ENCODE measurements at regions not wholly inside any gene's neighbourhood (a gene's known extent, or its start where the extent isn't known, plus 50 kb on each side); places are given as distances from the start of the nearest gene placed in this dataset.
A peak's percentile ranks its signal among the peaks of the same experiment; 100 is the strongest.
"Not testable (repeated sequence)": the region's sequence is repeated elsewhere in the genome, so short reads cannot be mapped to it uniquely, and the experiment has no call there.

- 82% methylated on average over 9 of the region's 9 CpGs for WGBS (ENCODE audit: insufficient coverage)
- no peaks in the 10 kb centered on the region for H3K9me3 ChIP-seq (replicated peaks; ENCODE audit: control insufficient read depth, low read depth, low read length)
- H3K27ac ChIP-seq (ENCODE audit: low read length): no peak overlapping the region
- H3K4me3 ChIP-seq (ENCODE audit: low read length): no peak overlapping the region
- no peaks in the 10 kb centered on the region for H3K36me3 ChIP-seq (ENCODE audit: control insufficient read depth, insufficient read depth, low read length)
- H3K27me3 ChIP-seq (ENCODE audit: control insufficient read depth, insufficient read depth, low read length): no peaks in the 10 kb centered on the region
- peaks cover 5% of the 10 kb centered on the region for H3K4me1 ChIP-seq (ENCODE audit: control insufficient read depth, insufficient read depth, low read length)
- DNase-seq: no peak
Measured at GRCh38 chr3:55156851-55157650, 229.2 kb upstream of the LRTM1 start.

GRCh38 chr3:55147856-55148720, 220.2 kb upstream of the LRTM1 start:
- Histone ChIP-seq H3K4me3 (ENCODE audit: low read length) (no peak overlapping the region), H3K9me3 (replicated peaks; ENCODE audit: control insufficient read depth, low read depth, low read length) (no peaks in the 10 kb centered on the region), H3K4me1 (ENCODE audit: control insufficient read depth, insufficient read depth, low read length) (no peaks in the 10 kb centered on the region), H3K36me3 (ENCODE audit: control insufficient read depth, insufficient read depth, low read length) (no peaks in the 10 kb centered on the region), H3K27ac (ENCODE audit: low read length) (no peak overlapping the region), H3K27me3 (ENCODE audit: control insufficient read depth, insufficient read depth, low read length) (no peaks in the 10 kb centered on the region)
- no CpG with 5 or more reads among the region's 9 CpGs for WGBS (ENCODE audit: insufficient coverage)
- no peak for DNase-seq

GRCh38 chr3:55147406-55147805, 219.5 kb upstream of the LRTM1 start:
- Histone ChIP-seq H3K4me3 (ENCODE audit: low read length) (no peak overlapping the region), H3K36me3 (ENCODE audit: control insufficient read depth, insufficient read depth, low read length) (no peaks in the 10 kb centered on the region), H3K4me1 (ENCODE audit: control insufficient read depth, insufficient read depth, low read length) (no peaks in the 10 kb centered on the region), H3K27me3 (ENCODE audit: control insufficient read depth, insufficient read depth, low read length) (no peaks in the 10 kb centered on the region), H3K9me3 (replicated peaks; ENCODE audit: control insufficient read depth, low read depth, low read length) (no peaks in the 10 kb centered on the region), H3K27ac (ENCODE audit: low read length) (no peak overlapping the region)
- WGBS (ENCODE audit: insufficient coverage): 40% methylated on average over 1 of the region's 3 CpGs
- DNase-seq: no peak

- no peaks in the 10 kb centered on the region for H3K9me3 ChIP-seq (replicated peaks; ENCODE audit: control insufficient read depth, low read depth, low read length)
- H3K4me3 ChIP-seq (ENCODE audit: low read length): no peak overlapping the region
- no peaks in the 10 kb centered on the region for H3K4me1 ChIP-seq (ENCODE audit: control insufficient read depth, insufficient read depth, low read length)
- WGBS (ENCODE audit: insufficient coverage): no CpG with 5 or more reads among the region's 4 CpGs
- no peak overlapping the region for H3K27ac ChIP-seq (ENCODE audit: low read length)
- no peaks in the 10 kb centered on the region for H3K27me3 ChIP-seq (ENCODE audit: control insufficient read depth, insufficient read depth, low read length)
- H3K36me3 ChIP-seq (ENCODE audit: control insufficient read depth, insufficient read depth, low read length): no peaks in the 10 kb centered on the region
- no peak for DNase-seq
Measured at GRCh38 chr3:55146216-55146615, 218.4 kb upstream of the LRTM1 start.

- H3K27me3 ChIP-seq (ENCODE audit: control insufficient read depth, insufficient read depth, low read length): no peaks in the 10 kb centered on the region
- peak; percentile 79 for DNase-seq
- WGBS (ENCODE audit: insufficient coverage): 10% methylated on average over 2 of the region's 7 CpGs
Measured at GRCh38 chr3:55144015-55144673, 216.3 kb upstream of the LRTM1 start.

GRCh38 chr3:55143336-55143735, 215.5 kb upstream of the LRTM1 start:
- 50% methylated on average over 2 of the region's 2 CpGs for WGBS (ENCODE audit: insufficient coverage)
- Histone ChIP-seq H3K4me3 (ENCODE audit: low read length) (no peak overlapping the region), H3K27me3 (ENCODE audit: control insufficient read depth, insufficient read depth, low read length) (no peaks in the 10 kb centered on the region), H3K4me1 (ENCODE audit: control insufficient read depth, insufficient read depth, low read length) (no peaks in the 10 kb centered on the region), H3K36me3 (ENCODE audit: control insufficient read depth, insufficient read depth, low read length) (no peaks in the 10 kb centered on the region), H3K9me3 (replicated peaks; ENCODE audit: control insufficient read depth, low read depth, low read length) (no peaks in the 10 kb centered on the region), H3K27ac (ENCODE audit: low read length) (no peak overlapping the region)
- DNase-seq: no peak

More at GRCh38 chr3:55144015-55144673, 216.3 kb upstream of the LRTM1 start:
- no peaks in the 10 kb centered on the region for H3K9me3 ChIP-seq (replicated peaks; ENCODE audit: control insufficient read depth, low read depth, low read length)
- H3K27ac ChIP-seq (ENCODE audit: low read length): no peak overlapping the region
- H3K4me1 ChIP-seq (ENCODE audit: control insufficient read depth, insufficient read depth, low read length): no peaks in the 10 kb centered on the region
- H3K4me3 ChIP-seq (ENCODE audit: low read length): no peak overlapping the region
- no peaks in the 10 kb centered on the region for H3K36me3 ChIP-seq (ENCODE audit: control insufficient read depth, insufficient read depth, low read length)

- not testable (repeated sequence) for H3K27me3 ChIP-seq (ENCODE audit: control insufficient read depth, insufficient read depth, low read length); H3K36me3 ChIP-seq (ENCODE audit: control insufficient read depth, insufficient read depth, low read length); H3K4me3 ChIP-seq (ENCODE audit: low read length); H3K27ac ChIP-seq (ENCODE audit: low read length); H3K9me3 ChIP-seq (replicated peaks; ENCODE audit: control insufficient read depth, low read depth, low read length); DNase-seq; H3K4me1 ChIP-seq (ENCODE audit: control insufficient read depth, insufficient read depth, low read length)
- WGBS (ENCODE audit: insufficient coverage): 94% methylated on average over 23 of the region's 25 CpGs
Measured at GRCh38 chr3:55136291-55136690, 208.4 kb upstream of the LRTM1 start.

GRCh38 chr3:55128225-55128823, 200.5 kb upstream of the LRTM1 start:
- no peaks in the 10 kb centered on the region for H3K27me3 ChIP-seq (ENCODE audit: control insufficient read depth, insufficient read depth, low read length)
- H3K9me3 ChIP-seq (replicated peaks; ENCODE audit: control insufficient read depth, low read depth, low read length): no peaks in the 10 kb centered on the region
- H3K36me3 ChIP-seq (ENCODE audit: control insufficient read depth, insufficient read depth, low read length): no peaks in the 10 kb centered on the region
- 20% methylated on average over 1 of the region's 8 CpGs for WGBS (ENCODE audit: insufficient coverage)
- H3K4me3 ChIP-seq (ENCODE audit: low read length): no peak overlapping the region
- DNase-seq: peak; percentile 46
- H3K4me1 ChIP-seq (ENCODE audit: control insufficient read depth, insufficient read depth, low read length): peaks cover 5% of the 10 kb centered on the region
- no peak overlapping the region for H3K27ac ChIP-seq (ENCODE audit: low read length)

GRCh38 chr3:55127565-55127964, 199.7 kb upstream of the LRTM1 start:
- 54% methylated on average over 4 of the region's 4 CpGs for WGBS (ENCODE audit: insufficient coverage)
- Histone ChIP-seq H3K4me3 (ENCODE audit: low read length) (no peak overlapping the region), H3K9me3 (replicated peaks; ENCODE audit: control insufficient read depth, low read depth, low read length) (no peaks in the 10 kb centered on the region), H3K27ac (ENCODE audit: low read length) (no peak overlapping the region), H3K4me1 (ENCODE audit: control insufficient read depth, insufficient read depth, low read length) (peaks cover 5% of the 10 kb centered on the region), H3K27me3 (ENCODE audit: control insufficient read depth, insufficient read depth, low read length) (no peaks in the 10 kb centered on the region), H3K36me3 (ENCODE audit: control insufficient read depth, insufficient read depth, low read length) (no peaks in the 10 kb centered on the region)
- no peak for DNase-seq

- peaks cover 5% of the 10 kb centered on the region for H3K4me1 ChIP-seq (ENCODE audit: control insufficient read depth, insufficient read depth, low read length)
- no peak overlapping the region for H3K4me3 ChIP-seq (ENCODE audit: low read length)
- H3K27me3 ChIP-seq (ENCODE audit: control insufficient read depth, insufficient read depth, low read length): no peaks in the 10 kb centered on the region
- no peaks in the 10 kb centered on the region for H3K36me3 ChIP-seq (ENCODE audit: control insufficient read depth, insufficient read depth, low read length)
- H3K27ac ChIP-seq (ENCODE audit: low read length): no peak overlapping the region
- no CpG with 5 or more reads among the region's 4 CpGs for WGBS (ENCODE audit: insufficient coverage)
- no peak for DNase-seq
- no peaks in the 10 kb centered on the region for H3K9me3 ChIP-seq (replicated peaks; ENCODE audit: control insufficient read depth, low read depth, low read length)
Measured at GRCh38 chr3:55124371-55124770, 196.5 kb upstream of the LRTM1 start.
